ENCODE measurements at regions not wholly inside any gene's neighbourhood (a gene's known extent, or its start where the extent isn't known, plus 50 kb on each side); places are given as distances from the start of the nearest gene placed in this dataset.
A peak's percentile ranks its signal among the peaks of the same experiment; 100 is the strongest.

- Histone ChIP-seq H3K4me1 (no peaks in the 10 kb centered on the region), H3K36me3 (no peaks in the 10 kb centered on the region), H4K20me1 (no peaks in the 10 kb centered on the region), H3K9ac (no peak overlapping the region), H3K9me3 (replicated peaks in 1 of 11) (peaks cover 0 to 13% (median 0%) of the 10 kb centered on the region in 11 experiments; a peak in 3 of 22 replicates), H3K27ac (no peak overlapping the region), H3K27me3 (no peaks in the 10 kb centered on the region), H3K4me3 (no peak overlapping the region), H3K4me2 (no peak overlapping the region)
- TF ChIP-seq Cebpa-rat (IDR thresholded peaks at IDR 0.05) = no peak
These were observed 396.9 kb upstream of the NRP1 start for GRCh38 chr10:33731322-33731721.

GRCh38 chr10:33725430-33725829, 391.0 kb upstream of the NRP1 start:
- TF ChIP-seq Cebpa-rat (IDR thresholded peaks at IDR 0.05) = no peak
- Histone ChIP-seq H3K27me3 (no peaks in the 10 kb centered on the region), H3K4me3 (no peak overlapping the region), H3K36me3 (no peaks in the 10 kb centered on the region), H3K9me3 (replicated peaks in 1 of 11) (peaks cover under 1 to 20% (median 6%) of the 10 kb centered on the region in 11 experiments; a peak in 20 of 22 replicates), H3K27ac (no peak overlapping the region), H3K4me1 (peaks cover 0 to 17% (median 0%) of the 10 kb centered on the region in 10 experiments; a peak in 4 of 20 replicates), H3K9ac (no peak overlapping the region), H4K20me1 (no peaks in the 10 kb centered on the region), H3K4me2 (no peak overlapping the region)

GRCh38 chr10:33723181-33723580, 388.7 kb upstream of the NRP1 start:
- Histone ChIP-seq H3K27me3 (no peaks in the 10 kb centered on the region), H3K36me3 (no peaks in the 10 kb centered on the region), H3K4me1 (peaks cover 0 to 20% (median 0%) of the 10 kb centered on the region in 10 experiments; a peak in 4 of 20 replicates), H3K4me2 (no peak overlapping the region), H3K27ac (no peak overlapping the region), H3K9me3 (replicated peaks in 1 of 11) (peaks cover 9 to 31% (median 19%) of the 10 kb centered on the region in 11 experiments; a peak in 21 of 22 replicates), H3K9ac (no peak overlapping the region), H4K20me1 (no peaks in the 10 kb centered on the region), H3K4me3 (no peak overlapping the region)
- TF ChIP-seq Cebpa-rat (IDR thresholded peaks at IDR 0.05) = no peak

- H3K27ac ChIP-seq = no peak overlapping the region
- peaks cover 9 to 30% (median 18%) of the 10 kb centered on the region in 11 experiments; a peak in 21 of 22 replicates for H3K9me3 ChIP-seq (replicated peaks in 1 of 11)
- peak overlapping the region in 2 of 11 experiments; percentile 49 to 56; a peak in 2 of 22 replicates for H3K4me2 ChIP-seq
- peaks cover 0 to 20% (median 0%) of the 10 kb centered on the region in 10 experiments; a peak in 4 of 20 replicates for H3K4me1 ChIP-seq
- no peaks in the 10 kb centered on the region for H3K36me3 ChIP-seq
- no peak overlapping the region for H3K9ac ChIP-seq
- H3K27me3 ChIP-seq = no peaks in the 10 kb centered on the region
- no peak for TF ChIP-seq Cebpa-rat (IDR thresholded peaks at IDR 0.05)
- no peaks in the 10 kb centered on the region for H4K20me1 ChIP-seq
- H3K4me3 ChIP-seq = no peak overlapping the region
These were observed 387.6 kb upstream of the NRP1 start for GRCh38 chr10:33722067-33722466.

- Histone ChIP-seq H4K20me1 (no peaks in the 10 kb centered on the region), H3K36me3 (no peaks in the 10 kb centered on the region), H3K27ac (peak overlapping the region in 1 of 11 experiments; percentile 6; a peak in 1 of 22 replicates), H3K4me2 (peak overlapping the region in 3 of 11 experiments; percentile 2 to 56 (median 49); a peak in 3 of 22 replicates), H3K9me3 (replicated peaks in 1 of 11) (peaks cover 9 to 30% (median 18%) of the 10 kb centered on the region in 11 experiments; a peak in 21 of 22 replicates), H3K4me1 (peaks cover 0 to 26% (median 4%) of the 10 kb centered on the region in 10 experiments; a peak in 13 of 20 replicates), H3K4me3 (no peak overlapping the region), H3K9ac (no peak overlapping the region), H3K27me3 (no peaks in the 10 kb centered on the region)
- no peak for TF ChIP-seq Cebpa-rat (IDR thresholded peaks at IDR 0.05)
These were observed 387.0 kb upstream of the NRP1 start for GRCh38 chr10:33721509-33721908.

GRCh38 chr10:33720161-33720560, 385.7 kb upstream of the NRP1 start:
- no peak overlapping the region for H3K4me3 ChIP-seq
- peaks cover 0 to 37% (median 17%) of the 10 kb centered on the region in 10 experiments; a peak in 14 of 20 replicates for H3K4me1 ChIP-seq
- TF ChIP-seq Cebpa-rat (IDR thresholded peaks at IDR 0.05) = no peak
- no peak overlapping the region for H3K9ac ChIP-seq
- no peaks in the 10 kb centered on the region for H3K27me3 ChIP-seq
- H3K9me3 ChIP-seq (replicated peaks in 1 of 11) = peaks cover 9 to 30% (median 18%) of the 10 kb centered on the region in 11 experiments; a peak in 21 of 22 replicates
- H4K20me1 ChIP-seq = no peaks in the 10 kb centered on the region
- peak overlapping the region in 2 of 11 experiments; percentile 49 to 56; a peak in 4 of 22 replicates for H3K4me2 ChIP-seq
- H3K36me3 ChIP-seq = no peaks in the 10 kb centered on the region
- no peak overlapping the region for H3K27ac ChIP-seq

GRCh38 chr10:33719005-33719703, 384.7 kb upstream of the NRP1 start:
- H3K4me1 ChIP-seq = peaks cover 0 to 37% (median 17%) of the 10 kb centered on the region in 10 experiments; a peak in 14 of 20 replicates
- no peaks in the 10 kb centered on the region for H4K20me1 ChIP-seq
- no peak overlapping the region for H3K9ac ChIP-seq
- H3K36me3 ChIP-seq = no peaks in the 10 kb centered on the region
- H3K27me3 ChIP-seq = no peaks in the 10 kb centered on the region
- no peak overlapping the region for H3K4me2 ChIP-seq
- no peak overlapping the region for H3K27ac ChIP-seq
- H3K4me3 ChIP-seq = no peak overlapping the region
- TF ChIP-seq Cebpa-rat (IDR thresholded peaks at IDR 0.05) = no peak
- peaks cover 9 to 25% (median 18%) of the 10 kb centered on the region in 11 experiments; a peak in 21 of 22 replicates for H3K9me3 ChIP-seq (replicated peaks in 1 of 11)

- no peak overlapping the region; a peak in 1 of 22 replicates for H3K27ac ChIP-seq
- H3K27me3 ChIP-seq = no peaks in the 10 kb centered on the region
- peaks cover 0 to 32% (median 17%) of the 10 kb centered on the region in 10 experiments; a peak in 14 of 20 replicates for H3K4me1 ChIP-seq
- H3K9me3 ChIP-seq (replicated peaks in 1 of 11) = peaks cover 9 to 19% (median 16%) of the 10 kb centered on the region in 11 experiments; a peak in 21 of 22 replicates
- no peak overlapping the region for H3K4me3 ChIP-seq
- peak in 1 of 11 experiments; percentile 31; a peak in 1 of 22 replicates for TF ChIP-seq Cebpa-rat (IDR thresholded peaks at IDR 0.05)
- peak overlapping the region in 9 of 11 experiments; percentile 7 to 58 (median 39); a peak in 15 of 22 replicates for H3K4me2 ChIP-seq
- no peak overlapping the region for H3K9ac ChIP-seq
- H3K36me3 ChIP-seq = no peaks in the 10 kb centered on the region
- no peaks in the 10 kb centered on the region for H4K20me1 ChIP-seq
These were observed 382.2 kb upstream of the NRP1 start for GRCh38 chr10:33716501-33717267.

All from BLaER1 treated with 17β-estradiol and CSF1 and Interleukin-3, amounts not matched to agents 10 nM and 100 nM (cell line).